IPS-NIHi11 (cell line): ENCODE measurements at regions not wholly inside any gene's neighbourhood (a gene's known extent, or its start where the extent isn't known, plus 50 kb on each side); places are given as distances from the start of the nearest gene placed in this dataset.
A peak's percentile ranks its signal among the peaks of the same experiment; 100 is the strongest.

Experiments
- DNase-seq: peaks from one replicate; pipeline ENCODE4 v3.0.0; 2012; ENCODE audit warnings: mixed read lengths, low spot score

- DNase-seq: no peak
These were observed 62.3 kb upstream of the DAPL1 start for GRCh38 chr2:158732573-158733429.

GRCh38 chr2:158733430-158733755, 61.7 kb upstream of the DAPL1 start:
- DNase-seq: no peak

GRCh38 chr2:158734442-158734841, 60.7 kb upstream of the DAPL1 start:
- DNase-seq: no peak

GRCh38 chr2:158735822-158736580, 59.1 kb upstream of the DAPL1 start:
- DNase-seq: no peak

GRCh38 chr2:158738363-158738762, 56.8 kb upstream of the DAPL1 start:
- DNase-seq: no peak

- no peak for DNase-seq
These were observed 55.0 kb upstream of the DAPL1 start for GRCh38 chr2:158740127-158740526.

- no peak for DNase-seq
These were observed 54.5 kb upstream of the DAPL1 start for GRCh38 chr2:158740621-158741020.

GRCh38 chr2:158741625-158742024, 53.5 kb upstream of the DAPL1 start:
- DNase-seq: no peak

GRCh38 chr2:158742536-158742935, 52.6 kb upstream of the DAPL1 start:
- no peak for DNase-seq

- DNase-seq: no peak
These were observed 51.7 kb upstream of the DAPL1 start for GRCh38 chr2:158743466-158743865.

GRCh38 chr2:158743879-158744278, 51.2 kb upstream of the DAPL1 start:
- DNase-seq: no peak

- peak; percentile 51 for DNase-seq
These were observed 49.9 kb upstream of the DAPL1 start for GRCh38 chr2:158745067-158745865.
